Brain microvascular endothelial cell (primary cell): ENCODE measurements at regions not wholly inside any gene's neighbourhood (a gene's known extent, or its start where the extent isn't known, plus 50 kb on each side); places are given as distances from the start of the nearest gene placed in this dataset.

Source experiments
- DNase-seq: peaks from one replicate; pipeline ENCODE4 v3.0.0-alpha.2; 2020
- H3K27ac ChIP-seq: fragments of 250-450 bp; sonication (Bioruptor Pico); 2 replicates; pipeline ENCODE4 v1.5.1; 2020; ENCODE audit warnings: mild to moderate bottlenecking, moderate library complexity
- H3K27me3 ChIP-seq: fragments of 250-450 bp; sonication (Bioruptor Pico); replicated peaks from 2 replicates; pipeline ENCODE4 v1.5.1; 2020; ENCODE audit warnings: mild to moderate bottlenecking
- H3K36me3 ChIP-seq: fragments of 250-450 bp; sonication (Bioruptor Pico); replicated peaks from 2 replicates; pipeline ENCODE4 v1.5.1; 2020; ENCODE audit warnings: mild to moderate bottlenecking
- H3K4me3 ChIP-seq: 2 replicates; pipeline ENCODE4 v1.5.1; 2011; ENCODE audit warnings: low read depth, mild to moderate bottlenecking, control low read depth, low read length, moderate library complexity
- in situ Hi-C: cut with HindIII; loops from 2 replicates; pipeline ENCODE4 v1.10.0; 2017; ENCODE audit warnings: low sequenced_read_pairs, low pct_ligation_motif_present
- TF ChIP-seq, protein P1 (sequence below): IDR thresholded peaks from 2 replicates; pipeline ENCODE4 v1.5.1; 2011; ENCODE audit warnings: low read depth, mild to moderate bottlenecking, moderate library complexity, low read length, control low read depth, inconsistent platforms; ENCODE audit errors: missing control alignments

DNA sequence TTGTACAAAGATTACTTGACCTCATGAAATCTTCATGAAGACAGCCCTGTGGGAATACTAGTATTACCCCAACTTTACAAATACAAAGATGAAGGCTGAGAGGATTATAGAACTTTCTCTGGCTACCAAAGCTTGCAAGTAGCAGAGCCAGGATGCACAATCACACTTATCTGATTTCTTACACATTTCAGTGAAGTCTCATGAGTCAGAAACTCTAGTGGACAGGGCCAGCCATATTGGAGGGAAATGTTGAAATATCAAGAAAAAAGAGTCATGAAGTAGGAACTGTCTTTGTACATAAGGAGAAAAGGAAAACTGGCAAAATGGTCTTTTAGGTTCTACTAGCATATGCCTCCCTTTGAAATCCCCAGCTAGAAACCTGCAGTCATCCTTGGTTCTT is 369.6 kb upstream of the WWC1 start:
- Histone ChIP-seq H3K4me3 (no peak overlapping the region), H3K36me3 (no peaks in the 10 kb centered on the region), H3K27ac (no peak overlapping the region), H3K27me3 (no peaks in the 10 kb centered on the region)
- in situ Hi-C loops: no loop called here
- no peak for DNase-seq
- TF ChIP-seq, protein P1, sequence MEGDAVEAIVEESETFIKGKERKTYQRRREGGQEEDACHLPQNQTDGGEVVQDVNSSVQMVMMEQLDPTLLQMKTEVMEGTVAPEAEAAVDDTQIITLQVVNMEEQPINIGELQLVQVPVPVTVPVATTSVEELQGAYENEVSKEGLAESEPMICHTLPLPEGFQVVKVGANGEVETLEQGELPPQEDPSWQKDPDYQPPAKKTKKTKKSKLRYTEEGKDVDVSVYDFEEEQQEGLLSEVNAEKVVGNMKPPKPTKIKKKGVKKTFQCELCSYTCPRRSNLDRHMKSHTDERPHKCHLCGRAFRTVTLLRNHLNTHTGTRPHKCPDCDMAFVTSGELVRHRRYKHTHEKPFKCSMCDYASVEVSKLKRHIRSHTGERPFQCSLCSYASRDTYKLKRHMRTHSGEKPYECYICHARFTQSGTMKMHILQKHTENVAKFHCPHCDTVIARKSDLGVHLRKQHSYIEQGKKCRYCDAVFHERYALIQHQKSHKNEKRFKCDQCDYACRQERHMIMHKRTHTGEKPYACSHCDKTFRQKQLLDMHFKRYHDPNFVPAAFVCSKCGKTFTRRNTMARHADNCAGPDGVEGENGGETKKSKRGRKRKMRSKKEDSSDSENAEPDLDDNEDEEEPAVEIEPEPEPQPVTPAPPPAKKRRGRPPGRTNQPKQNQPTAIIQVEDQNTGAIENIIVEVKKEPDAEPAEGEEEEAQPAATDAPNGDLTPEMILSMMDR: no peak

DNA sequence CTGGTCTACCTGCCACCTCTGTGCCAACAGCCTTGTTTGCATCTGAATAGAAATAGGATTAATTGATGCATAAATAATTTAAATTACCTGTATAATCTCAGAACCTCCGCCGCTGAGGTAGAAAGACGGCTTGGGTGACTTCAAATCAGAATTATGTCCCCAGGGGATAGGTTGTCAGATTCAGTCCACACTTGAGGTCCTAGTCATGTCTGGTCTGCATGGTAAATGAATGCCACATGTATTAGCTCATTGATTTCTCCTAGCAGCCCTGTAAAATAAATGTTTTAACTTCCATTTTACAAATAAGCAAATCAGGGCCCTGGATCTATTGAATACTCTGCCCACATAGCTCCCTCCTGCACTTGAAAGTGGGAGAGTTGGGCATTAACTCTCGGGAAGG is 368.0 kb upstream of the WWC1 start:
- H3K27ac ChIP-seq: no peak overlapping the region
- DNase-seq: no peak

GRCh38 chr5:167929841-167930240 is 361.6 kb upstream of the WWC1 start:
- no peak overlapping the region for H3K27ac ChIP-seq
- H3K36me3 ChIP-seq: no peaks in the 10 kb centered on the region
- in situ Hi-C loops: no loop called here
- no peak for DNase-seq
- no peak overlapping the region for H3K4me3 ChIP-seq
- H3K27me3 ChIP-seq: no peaks in the 10 kb centered on the region
- TF ChIP-seq, protein P1: no peak

More for the DNA sequence above, 368.0 kb upstream of the WWC1 start:
- TF ChIP-seq, protein P1: no peak
- Histone ChIP-seq H3K4me3 (no peak overlapping the region), H3K27me3 (no peaks in the 10 kb centered on the region), H3K36me3 (no peaks in the 10 kb centered on the region)
- in situ Hi-C loops: no loop called here

DNA sequence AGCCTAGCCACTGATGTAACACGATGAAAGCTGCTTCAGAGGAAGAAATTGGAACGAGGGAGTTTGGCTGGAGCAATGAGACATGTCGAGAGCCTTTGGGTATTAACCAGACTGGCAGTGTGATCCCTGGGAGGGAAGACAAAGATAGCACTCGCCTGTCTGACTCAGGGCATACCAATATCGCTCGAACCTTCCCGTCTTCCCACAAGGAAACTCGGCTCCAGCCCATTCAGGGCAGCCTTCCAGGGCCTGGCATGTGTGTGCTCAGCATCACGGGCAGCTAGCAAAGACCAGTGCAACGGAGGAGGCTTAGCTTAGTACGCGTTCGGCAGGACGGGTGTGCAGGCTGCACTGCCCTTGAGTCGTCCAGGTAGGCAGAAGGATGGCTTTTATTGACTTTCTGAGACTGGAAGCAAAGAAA is 356.9 kb upstream of the WWC1 start:
- no peak for DNase-seq
- H3K27ac ChIP-seq: no peak overlapping the region
- in situ Hi-C loops: no loop called here

DNA sequence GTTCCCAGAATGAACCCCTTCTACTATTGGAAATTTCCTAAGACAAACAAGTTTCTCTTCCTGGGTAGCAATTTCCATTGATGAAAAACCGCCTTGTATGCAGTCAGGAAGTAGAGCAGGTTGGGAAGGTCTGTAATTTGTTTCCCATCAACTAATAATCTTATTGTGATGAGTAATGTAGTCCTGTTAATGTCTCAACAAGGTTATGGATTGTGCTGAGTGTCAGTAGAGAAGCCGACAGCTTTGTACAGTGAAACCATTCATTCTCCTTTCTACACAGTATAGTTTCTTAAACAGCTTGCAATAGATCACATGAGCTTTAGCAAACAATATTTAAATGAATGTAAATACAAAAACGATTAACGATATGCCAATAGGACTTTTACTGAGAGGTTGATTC is 355.4 kb upstream of the WWC1 start:
- H3K27ac ChIP-seq: no peak overlapping the region
- H3K27me3 ChIP-seq: no peaks in the 10 kb centered on the region
- in situ Hi-C loops: no loop called here
- no peak overlapping the region for H3K4me3 ChIP-seq
- TF ChIP-seq, protein P1: no peak
- H3K36me3 ChIP-seq: no peaks in the 10 kb centered on the region
- no peak for DNase-seq

More for the DNA sequence above, 356.9 kb upstream of the WWC1 start:
- Histone ChIP-seq H3K36me3 (no peaks in the 10 kb centered on the region), H3K4me3 (no peak overlapping the region), H3K27me3 (no peaks in the 10 kb centered on the region)
- TF ChIP-seq, protein P1: no peak

DNA sequence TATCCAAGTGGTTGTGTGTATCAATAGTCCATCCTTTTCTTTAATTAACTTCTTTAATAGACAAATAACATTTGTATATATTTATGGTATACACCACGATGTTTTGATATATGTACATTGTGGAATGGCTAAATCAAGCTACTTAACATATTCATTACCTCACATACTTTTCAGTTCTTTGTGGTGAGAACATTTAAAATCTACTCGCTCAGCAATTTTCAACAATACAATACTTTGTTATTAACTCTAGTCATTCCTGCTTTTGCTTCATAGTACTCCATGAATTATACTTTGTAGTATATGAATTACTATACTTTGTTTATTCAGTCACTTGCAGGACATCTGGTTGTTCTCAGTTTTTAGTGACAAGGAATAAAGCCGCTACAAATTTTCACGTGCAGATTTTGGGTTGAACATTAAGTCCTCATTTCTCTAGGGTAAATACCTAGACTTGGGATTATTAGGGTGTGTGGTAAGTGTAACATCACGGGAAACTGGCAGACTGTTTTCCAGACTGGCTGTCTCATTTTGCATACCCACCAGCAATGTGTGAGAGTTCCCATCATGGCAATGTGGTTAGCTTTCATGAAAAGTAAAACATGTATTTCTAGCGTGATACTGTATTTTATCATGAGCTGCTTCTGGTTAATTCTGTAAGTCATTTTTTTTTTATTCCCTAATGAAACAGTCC is 354.4 kb upstream of the WWC1 start:
- TF ChIP-seq, protein P1: no peak
- Histone ChIP-seq H3K27ac (no peak overlapping the region), H3K36me3 (no peaks in the 10 kb centered on the region), H3K27me3 (no peaks in the 10 kb centered on the region), H3K4me3 (no peak overlapping the region)
- in situ Hi-C loops: no loop called here
- DNase-seq: no peak
